ENCODE measurements at regions not wholly inside any gene's neighbourhood (a gene's known extent, or its start where the extent isn't known, plus 50 kb on each side); places are given as distances from the start of the nearest gene placed in this dataset.
A peak's percentile ranks its signal among the peaks of the same experiment; 100 is the strongest.

DNA sequence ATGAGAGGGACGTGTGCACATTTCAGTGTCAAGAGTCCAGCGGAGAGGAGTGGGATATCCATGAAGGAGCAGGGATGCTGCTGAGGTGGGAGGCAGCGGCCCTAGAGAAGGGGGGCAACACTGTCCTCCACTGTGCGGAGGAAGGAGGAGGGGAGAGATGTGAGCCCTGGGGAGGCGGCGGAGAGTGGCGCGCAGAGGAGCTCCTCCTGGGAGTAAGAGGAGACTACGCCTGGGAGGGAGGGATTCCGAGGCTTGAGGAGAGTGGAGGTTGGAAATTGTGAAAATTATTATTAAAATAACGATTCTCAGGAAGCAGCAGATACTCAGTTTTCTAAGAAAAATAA is 142.7 kb downstream of the CEP57L1 start:
- intact Hi-C loops (cut with micrococcal nuclease), result no loop called here
- ATAC-seq (no peak), DNase-seq (no peak)

DNA sequence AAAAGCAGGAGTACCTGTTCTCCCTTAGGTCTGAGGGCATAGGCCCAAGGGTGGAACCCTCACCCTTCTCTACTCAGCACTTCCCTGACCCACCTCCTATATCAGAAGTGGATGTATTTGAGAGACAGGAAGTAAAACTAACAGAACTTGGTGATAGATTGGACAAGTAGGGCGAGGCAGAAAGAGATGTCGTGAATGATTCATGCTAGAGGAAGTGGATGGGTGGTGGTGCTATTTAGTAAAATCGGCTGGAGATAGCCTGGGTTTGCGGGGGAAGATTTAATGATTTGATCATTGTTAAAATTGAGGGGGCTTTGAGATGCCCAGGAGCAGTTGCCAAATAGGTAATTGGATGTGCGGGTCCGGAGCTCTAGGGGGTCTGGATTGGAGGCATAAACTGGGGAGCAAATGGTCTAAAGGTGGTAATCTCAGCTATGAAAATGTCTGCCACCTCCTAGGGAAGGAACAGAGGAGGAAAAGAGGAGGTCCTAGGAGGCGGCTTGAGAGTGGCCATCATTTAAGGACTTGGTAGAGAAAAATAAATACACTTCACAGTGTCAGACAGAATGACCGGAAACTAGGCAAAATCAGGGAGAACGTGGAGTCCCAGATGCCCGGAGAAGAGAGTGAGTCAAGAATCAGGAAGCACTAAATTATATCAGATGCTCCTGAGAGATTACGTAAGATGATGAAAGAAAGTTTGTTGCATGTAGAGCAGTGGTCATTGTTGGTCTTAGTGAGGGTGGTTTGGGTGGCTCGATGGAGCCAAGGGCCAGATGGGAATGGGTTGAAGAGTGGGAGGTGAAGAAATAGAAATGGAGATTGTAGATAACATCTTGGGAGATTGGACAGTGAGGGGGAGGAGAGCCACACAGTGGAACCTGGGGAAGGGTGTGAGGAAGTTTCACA is 142.0 kb downstream of the CEP57L1 start:
- peak; percentile 29 for ATAC-seq
- DNase-seq, result no peak
- intact Hi-C loops (cut with micrococcal nuclease), result no loop called here

DNA sequence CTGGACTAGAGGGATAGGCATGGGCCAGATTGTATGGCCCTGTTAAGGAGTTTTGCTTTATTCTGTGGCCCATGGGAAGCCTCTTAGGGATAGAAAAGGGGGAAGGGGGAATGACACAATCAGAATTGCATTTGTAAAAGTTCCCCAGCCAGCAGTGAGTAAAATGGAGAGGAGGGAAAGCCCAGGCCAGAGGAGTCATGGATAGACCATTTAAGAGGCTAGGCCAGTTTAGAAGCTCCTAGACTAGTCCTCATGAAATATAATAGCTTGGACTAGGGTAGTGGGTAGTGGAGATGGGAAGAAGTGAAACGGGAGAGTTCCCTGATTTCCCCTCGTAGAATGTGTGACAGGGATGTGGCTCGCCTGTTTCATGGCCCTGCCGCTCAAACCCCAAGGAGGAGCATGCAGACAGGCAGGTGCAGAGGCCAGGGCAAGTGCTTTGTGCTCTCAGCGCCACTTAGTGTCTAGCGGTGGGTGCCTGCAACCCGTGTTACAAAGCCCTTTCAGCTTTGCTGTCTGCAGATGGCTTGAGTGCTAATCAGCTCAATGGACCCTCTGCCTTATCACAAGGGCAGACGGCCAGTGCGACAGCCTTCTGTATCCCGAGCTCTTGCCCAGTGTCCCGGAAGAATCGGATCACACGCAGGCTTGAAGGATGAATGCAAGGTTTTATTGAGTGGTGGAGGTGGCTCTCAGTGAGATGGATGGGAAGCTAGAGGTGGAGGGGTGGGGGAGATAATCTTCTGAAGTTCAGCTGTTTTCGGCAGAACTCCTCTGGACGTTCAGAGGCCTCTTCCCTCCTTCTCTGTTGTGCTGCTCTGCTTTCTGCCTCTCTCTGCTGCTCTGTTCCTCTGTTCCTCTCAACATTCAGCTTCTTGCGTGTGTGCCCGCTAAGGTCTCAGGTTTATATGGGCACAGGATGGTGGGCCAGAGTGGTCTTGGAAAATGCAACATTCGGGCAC is 141.1 kb downstream of the CEP57L1 start:
- peak; percentile 49 for DNase-seq
- peak; percentile 57 for ATAC-seq
- intact Hi-C loops (cut with micrococcal nuclease), result no loop called here

DNA sequence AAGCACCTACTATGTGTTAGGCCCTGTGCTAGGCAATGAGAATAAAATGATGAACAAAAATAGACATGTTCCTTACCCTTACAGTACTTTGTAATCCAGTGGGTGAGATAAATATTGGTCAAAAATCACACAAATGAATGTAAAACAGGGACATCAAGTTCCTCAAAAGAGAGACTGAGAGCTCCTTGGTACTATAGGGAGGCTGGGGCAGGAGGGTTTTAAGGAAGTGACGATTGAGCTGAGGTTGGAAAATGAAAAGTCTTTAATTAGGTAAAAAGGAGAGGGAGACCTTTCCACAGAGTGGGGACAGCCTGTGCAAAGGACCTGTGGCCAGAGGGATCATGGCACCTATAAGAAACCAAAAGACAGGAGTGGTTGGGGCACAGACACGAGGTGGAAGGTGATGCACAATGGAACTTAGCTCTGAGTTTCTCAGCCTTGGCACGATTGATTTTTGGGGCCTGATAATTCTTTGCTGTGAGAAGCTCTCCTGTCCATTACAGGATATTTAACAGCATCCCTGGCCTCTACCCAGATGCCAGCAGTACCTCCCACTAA is 140.3 kb downstream of the CEP57L1 start:
- DNase-seq (no peak), ATAC-seq (no peak)
- intact Hi-C loops (cut with micrococcal nuclease), result no loop called here

DNA sequence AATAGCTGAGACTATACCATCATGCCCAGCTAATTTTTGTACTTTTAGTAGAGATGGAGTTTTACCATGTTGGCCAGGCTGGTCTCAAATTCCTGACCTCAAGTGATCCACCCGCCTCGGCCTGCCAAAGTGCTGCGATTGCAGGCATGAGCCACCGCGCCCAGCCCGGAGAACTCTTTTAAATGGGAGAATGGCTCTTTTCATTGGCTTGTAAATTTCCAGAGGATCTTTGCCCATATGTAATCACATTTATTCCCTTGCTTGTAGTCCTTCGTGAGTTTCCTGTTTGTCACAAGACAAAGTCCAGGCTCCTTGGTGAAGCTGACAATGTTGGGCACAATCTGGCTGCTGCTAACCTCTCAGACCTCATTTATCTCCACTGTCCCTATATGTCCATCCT is 135.1 kb downstream of the CEP57L1 start:
- intact Hi-C loops (cut with micrococcal nuclease), result no loop called here
- ATAC-seq (no peak), DNase-seq (no peak)

DNA sequence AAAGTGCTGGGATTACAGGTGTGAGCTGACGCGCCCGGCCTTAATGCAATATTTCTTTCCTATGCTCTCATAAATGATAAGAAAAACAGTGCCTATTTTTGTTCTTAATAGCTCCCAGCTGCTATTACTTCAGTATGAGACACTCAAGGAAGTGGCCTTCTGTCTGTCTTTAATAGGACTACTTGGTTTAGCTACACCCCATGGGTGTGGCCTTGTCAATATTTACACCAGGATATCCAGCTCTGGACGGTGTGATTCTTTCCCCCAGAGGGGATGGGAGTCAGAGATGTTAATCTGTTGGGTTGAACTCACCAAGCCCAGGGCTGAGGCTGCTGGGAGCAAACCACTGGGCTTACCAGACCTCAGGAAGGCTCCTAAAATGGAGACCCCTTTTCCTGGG is 134.2 kb downstream of the CEP57L1 start:
- ATAC-seq, result no peak
- intact Hi-C loops (cut with micrococcal nuclease), result loop anchor here (10.0 kb wide), 1 partner anchor 45 kb away; no protein-coding TSS in a partner anchor
- no peak for DNase-seq

DNA sequence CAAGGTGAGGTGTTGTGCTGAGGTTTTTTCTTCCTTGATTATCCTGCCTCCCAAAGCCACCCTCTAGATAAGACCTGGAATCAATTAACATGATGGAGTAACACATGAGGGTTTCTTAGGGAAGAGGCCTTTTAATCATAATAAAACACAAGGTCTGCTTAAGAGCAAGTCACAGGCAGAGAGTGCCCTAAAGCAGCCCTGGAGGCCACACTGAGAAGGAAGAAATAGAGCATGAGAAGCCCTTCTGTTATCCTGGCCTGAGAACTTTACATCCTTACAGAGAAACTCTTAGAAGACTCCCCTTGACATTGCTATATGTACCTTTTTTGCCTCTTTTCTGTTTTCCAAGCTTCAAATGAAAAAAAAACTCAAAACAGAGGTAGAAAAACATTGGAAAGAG is 132.3 kb downstream of the CEP57L1 start:
- ATAC-seq, result no peak
- intact Hi-C loops (cut with micrococcal nuclease), result loop anchor here (10.0 kb wide), 1 partner anchor 47 kb away; no protein-coding TSS in a partner anchor

DNA sequence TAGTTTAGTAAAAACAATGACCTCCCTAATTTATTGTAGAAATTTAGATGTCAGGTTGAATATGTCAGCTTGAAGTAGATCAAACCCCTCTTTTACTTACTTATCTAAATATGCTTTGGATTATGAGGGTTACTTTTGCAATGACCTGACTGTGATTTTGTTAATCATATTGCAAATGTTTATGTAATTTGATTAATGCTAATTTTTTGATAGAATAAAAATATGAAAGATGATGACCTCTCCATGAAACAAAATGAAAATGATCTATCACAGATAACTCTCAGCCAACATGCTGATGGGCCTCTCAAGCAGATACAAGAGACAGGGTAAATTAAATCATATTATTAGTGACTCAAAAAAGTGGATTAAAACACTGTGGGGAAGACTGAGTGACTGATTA is 131.0 kb downstream of the CEP57L1 start:
- intact Hi-C loops (cut with micrococcal nuclease), result loop anchor here (10.0 kb wide), 1 partner anchor 48 kb away; no protein-coding TSS in a partner anchor
- ATAC-seq (no peak), DNase-seq (no peak)

More for the DNA sequence above, 132.3 kb downstream of the CEP57L1 start:
- DNase-seq, result no peak

DNA sequence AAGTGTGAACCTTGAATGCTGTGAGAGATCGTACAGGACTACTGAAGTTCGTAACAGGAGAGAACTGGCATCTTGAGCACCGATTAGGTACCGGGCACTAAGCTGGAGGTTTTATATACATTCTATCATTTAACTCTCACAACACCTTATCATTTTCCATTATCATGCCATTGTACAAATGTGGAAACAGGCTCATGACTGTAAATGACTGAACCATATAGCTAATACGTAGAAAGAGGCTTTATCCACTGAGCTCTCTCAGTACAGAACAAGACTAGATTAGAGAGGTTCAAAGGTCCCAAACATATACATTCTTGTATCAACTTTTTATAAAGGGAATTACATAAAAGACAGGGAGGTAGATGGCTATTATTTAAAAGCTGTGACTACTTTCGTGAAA is 130.6 kb downstream of the CEP57L1 start:
- ATAC-seq (no peak), DNase-seq (no peak)
- intact Hi-C loops (cut with micrococcal nuclease), result loop anchor here (10.0 kb wide), 1 partner anchor 49 kb away; no protein-coding TSS in a partner anchor

DNA sequence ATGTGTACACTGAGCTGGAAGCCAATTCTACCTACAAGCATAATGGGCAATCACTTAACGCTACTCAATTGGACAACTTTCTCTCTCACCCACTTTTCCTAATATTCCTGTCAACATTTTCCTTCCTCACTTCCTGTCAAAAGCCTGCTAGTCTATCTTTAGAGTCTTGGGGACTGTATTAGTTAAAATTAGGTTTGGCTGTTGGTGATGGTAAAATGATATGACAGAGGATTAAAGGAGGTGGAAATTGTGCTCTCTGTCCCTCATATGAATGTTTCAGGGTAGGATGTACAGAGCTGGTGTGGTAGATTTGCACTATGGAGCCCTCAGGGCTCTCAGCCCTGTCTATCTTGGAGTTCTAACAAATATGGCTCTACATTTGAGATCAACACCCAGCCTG is 129.7 kb downstream of the CEP57L1 start:
- DNase-seq, result no peak
- intact Hi-C loops (cut with micrococcal nuclease), result loop anchor here (10.0 kb wide), 1 partner anchor 50 kb away; no protein-coding TSS in a partner anchor

DNA sequence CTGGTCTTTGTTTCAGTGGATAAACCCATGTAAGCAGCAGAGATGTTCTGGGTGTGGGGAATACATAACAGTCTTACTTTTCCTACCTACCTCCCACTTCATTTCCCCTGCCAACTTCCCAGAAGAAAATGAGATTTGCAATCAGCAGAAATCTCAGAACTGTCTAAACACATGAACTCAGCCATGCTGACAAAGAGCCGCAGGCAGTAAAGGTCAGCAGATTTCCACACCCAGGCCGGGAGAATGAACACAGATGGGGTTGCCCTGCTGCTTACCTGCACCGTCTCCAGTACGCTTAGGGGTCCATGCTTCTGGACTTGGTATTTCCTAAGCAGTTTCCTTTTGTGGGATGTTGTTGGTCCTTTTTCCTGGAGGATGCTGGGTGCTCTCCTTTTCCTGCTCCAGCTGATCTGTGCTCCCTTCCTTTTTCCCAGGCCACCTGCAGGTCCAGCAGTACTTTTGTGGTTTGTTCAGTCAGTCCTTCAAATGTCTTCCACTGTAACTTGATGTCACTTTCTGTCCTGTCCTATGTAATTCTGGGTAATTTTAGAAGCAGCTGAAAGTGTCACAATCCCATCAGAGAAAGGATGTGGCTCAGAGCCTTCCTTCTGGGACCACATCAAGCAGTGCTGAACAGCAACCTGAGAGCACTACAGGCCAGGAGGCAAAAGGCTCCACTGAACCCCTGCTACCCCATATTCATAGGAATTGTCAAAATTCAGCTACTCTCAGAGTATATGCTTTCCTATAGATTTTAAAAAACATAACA is 129.0 kb downstream of the CEP57L1 start:
- intact Hi-C loops (cut with micrococcal nuclease), result loop anchor here (10.0 kb wide), 1 partner anchor 51 kb away; no protein-coding TSS in a partner anchor
- no peak for DNase-seq
- ATAC-seq, result no peak

More for the DNA sequence above, 129.7 kb downstream of the CEP57L1 start:
- ATAC-seq, result no peak

DNA sequence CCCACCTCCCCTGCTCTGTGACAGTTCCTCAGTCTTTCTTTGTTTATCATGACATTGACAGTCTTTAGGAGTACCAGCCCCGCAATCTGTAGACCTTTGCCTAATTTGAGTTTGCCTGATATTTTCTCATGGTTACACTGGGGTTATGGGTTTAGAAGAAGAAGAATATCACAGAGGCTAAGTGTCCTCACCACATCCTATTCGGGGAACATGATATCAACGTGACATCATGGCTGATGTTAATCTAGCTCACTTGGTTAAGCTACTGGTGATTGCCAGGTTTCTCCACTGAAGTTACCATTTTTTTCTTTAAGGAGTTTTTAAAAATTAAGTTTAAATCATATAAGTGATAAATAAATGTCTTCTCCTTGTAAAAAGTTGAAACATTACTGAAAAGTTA is 127.5 kb downstream of the CEP57L1 start:
- intact Hi-C loops (cut with micrococcal nuclease), result loop anchor here (10.0 kb wide), 1 partner anchor 52 kb away; no protein-coding TSS in a partner anchor
- DNase-seq (no peak), ATAC-seq (no peak)

DNA sequence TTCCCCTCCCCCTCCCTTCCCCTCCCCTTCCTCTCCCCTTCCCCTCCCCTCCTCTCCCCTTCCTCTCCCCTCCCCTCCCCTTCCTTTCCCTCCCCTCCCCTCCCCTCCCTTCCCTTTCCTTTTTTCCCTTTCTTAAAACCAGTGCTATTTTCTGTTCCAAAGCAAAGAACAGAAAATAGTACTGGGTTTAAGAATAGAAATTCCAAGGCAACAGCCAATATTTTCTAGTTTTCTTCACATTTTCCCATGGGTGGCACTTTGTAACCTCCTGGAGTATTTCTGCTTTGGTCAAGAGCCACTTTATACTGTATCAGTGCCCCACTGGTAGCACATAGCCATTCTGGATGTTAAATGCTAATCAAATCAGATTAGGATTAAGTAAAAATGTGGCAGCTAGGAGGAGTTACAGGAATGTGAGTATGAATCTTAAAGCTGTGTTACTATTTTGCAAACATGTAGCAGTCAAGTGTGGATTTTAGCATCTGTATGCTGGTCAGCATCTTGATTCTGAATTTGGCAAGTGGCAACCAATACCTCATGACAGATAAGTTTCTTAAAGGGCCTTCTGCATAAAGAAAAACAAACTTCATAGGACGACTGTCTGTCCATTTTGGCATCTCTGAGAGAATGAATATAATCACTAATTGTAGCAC is 126.4 kb downstream of the CEP57L1 start:
- ATAC-seq, result no peak
- intact Hi-C loops (cut with micrococcal nuclease), result loop anchor here (10.0 kb wide), 1 partner anchor 53 kb away; no protein-coding TSS in a partner anchor
- no peak for DNase-seq

Measured in left ventricle myocardium superior (tissue), 1 donor.